ENCODE measurements at regions not wholly inside any gene's neighbourhood (a gene's known extent, or its start where the extent isn't known, plus 50 kb on each side); places are given as distances from the start of the nearest gene placed in this dataset.

DNA sequence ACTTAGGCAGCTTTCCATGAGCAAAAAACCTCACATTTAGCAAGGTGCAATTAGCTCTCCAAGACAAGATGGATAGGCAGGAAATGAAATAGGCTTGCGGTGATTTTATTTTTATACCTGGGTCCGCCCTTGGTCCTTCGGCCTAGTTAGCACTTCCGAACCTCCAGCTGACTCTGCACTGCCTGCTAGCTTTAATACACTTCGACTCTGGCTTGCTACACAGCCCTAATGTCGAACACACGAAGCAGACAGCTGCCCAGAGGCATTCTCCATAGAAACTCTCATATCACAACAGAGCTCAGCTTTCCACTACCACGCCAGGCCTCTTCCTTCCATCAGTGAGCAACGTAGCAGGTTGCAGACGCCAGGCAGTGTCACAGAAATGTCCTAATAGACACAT is 688.0 kb downstream of the VRK1 start:
- TF ChIP-seq FOS (IDR thresholded peaks at IDR 0.05; ENCODE audit: borderline replicate concordance, insufficient read depth, low read length): no peak
- TF ChIP-seq EZH2 (IDR thresholded peaks at IDR 0.05; ENCODE audit: borderline replicate concordance, low read depth, low read length, severe bottlenecking): no peak
- TF ChIP-seq CTCF (IDR thresholded peaks at IDR 0.05; ENCODE audit: extremely low read depth in 1 of 2, insufficient read depth in 1 of 2, low read depth in 1 of 2, low read length in 2 of 2): no peak
- TF ChIP-seq POLR2A (IDR thresholded peaks at IDR 0.05; ENCODE audit: low read depth, low read length): no peak
- no peak for TF ChIP-seq JUN (IDR thresholded peaks at IDR 0.05; ENCODE audit: borderline replicate concordance, insufficient read depth, insufficient read length, low read depth)
- TF ChIP-seq POLR2AphosphoS5 (IDR thresholded peaks at IDR 0.05; ENCODE audit: insufficient read depth, low read depth, low read length): no peak
- no peak for TF ChIP-seq MAX (IDR thresholded peaks at IDR 0.05; ENCODE audit: insufficient read depth, insufficient read length)
- no peak for TF ChIP-seq MYC (IDR thresholded peaks at IDR 0.05; ENCODE audit: low read depth, low read length)
